Coronary artery (tissue), 2 donors: ENCODE measurements at regions not wholly inside any gene's neighbourhood (a gene's known extent, or its start where the extent isn't known, plus 50 kb on each side); places are given as distances from the start of the nearest gene placed in this dataset.

Experiments used
- DNase-seq: peaks from one replicate; pipeline ENCODE4 v3.0.0-alpha.2; 2017; ENCODE audit warnings: low spot score
- H3K27ac ChIP-seq, 2 donors: fragments of 200-600 bp; sonication (generic); one replicate each; pipeline ENCODE4 v1.5.1; 2016 to 2019
- H3K4me3 ChIP-seq: fragments of 200-600 bp; sonication (generic); 2 replicates; pipeline ENCODE4 v1.5.1; 2016; ENCODE audit warnings: mild to moderate bottlenecking, moderate library complexity
- TF ChIP-seq, protein P1 (sequence below): fragments of 200-600 bp; sonication (generic); IDR thresholded peaks from one replicate; pipeline ENCODE4 v1.5.1; 2019; ENCODE audit warnings: antibody characterized with exemption

DNA sequence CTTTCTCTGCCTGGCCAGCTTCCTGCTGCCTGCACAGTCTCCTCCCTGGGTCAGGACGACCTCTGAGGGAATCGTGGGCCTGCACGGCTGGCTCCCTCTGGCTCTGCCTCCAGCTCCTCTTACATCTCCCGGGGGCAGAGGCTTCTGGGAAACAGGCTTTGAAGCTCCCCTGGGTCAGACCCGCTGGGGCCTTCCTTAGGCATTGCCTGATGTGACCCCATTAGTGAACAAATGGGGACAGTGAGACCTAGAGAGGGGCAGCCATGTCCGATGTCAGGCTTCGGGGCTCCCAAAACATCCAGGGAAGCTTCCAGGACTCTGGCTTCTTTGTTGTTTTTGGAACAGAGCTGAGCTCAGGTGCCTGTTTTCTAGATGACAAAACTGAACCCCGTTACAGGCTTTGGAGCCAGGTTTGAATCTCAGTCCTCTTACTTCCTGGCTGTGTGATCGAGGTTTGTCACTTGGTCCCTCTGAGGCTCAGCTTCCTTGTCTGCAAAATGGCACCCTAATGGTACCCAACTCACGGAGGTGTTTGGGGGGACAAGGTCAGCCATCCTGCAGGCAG lies 94.3 kb downstream of the CEBPB start:
- Histone ChIP-seq H3K27ac (peak overlapping the region; percentile 89), H3K4me3 (no peak overlapping the region)
- TF ChIP-seq, protein P1, sequence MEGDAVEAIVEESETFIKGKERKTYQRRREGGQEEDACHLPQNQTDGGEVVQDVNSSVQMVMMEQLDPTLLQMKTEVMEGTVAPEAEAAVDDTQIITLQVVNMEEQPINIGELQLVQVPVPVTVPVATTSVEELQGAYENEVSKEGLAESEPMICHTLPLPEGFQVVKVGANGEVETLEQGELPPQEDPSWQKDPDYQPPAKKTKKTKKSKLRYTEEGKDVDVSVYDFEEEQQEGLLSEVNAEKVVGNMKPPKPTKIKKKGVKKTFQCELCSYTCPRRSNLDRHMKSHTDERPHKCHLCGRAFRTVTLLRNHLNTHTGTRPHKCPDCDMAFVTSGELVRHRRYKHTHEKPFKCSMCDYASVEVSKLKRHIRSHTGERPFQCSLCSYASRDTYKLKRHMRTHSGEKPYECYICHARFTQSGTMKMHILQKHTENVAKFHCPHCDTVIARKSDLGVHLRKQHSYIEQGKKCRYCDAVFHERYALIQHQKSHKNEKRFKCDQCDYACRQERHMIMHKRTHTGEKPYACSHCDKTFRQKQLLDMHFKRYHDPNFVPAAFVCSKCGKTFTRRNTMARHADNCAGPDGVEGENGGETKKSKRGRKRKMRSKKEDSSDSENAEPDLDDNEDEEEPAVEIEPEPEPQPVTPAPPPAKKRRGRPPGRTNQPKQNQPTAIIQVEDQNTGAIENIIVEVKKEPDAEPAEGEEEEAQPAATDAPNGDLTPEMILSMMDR: no peak
- DNase-seq: no peak

DNA sequence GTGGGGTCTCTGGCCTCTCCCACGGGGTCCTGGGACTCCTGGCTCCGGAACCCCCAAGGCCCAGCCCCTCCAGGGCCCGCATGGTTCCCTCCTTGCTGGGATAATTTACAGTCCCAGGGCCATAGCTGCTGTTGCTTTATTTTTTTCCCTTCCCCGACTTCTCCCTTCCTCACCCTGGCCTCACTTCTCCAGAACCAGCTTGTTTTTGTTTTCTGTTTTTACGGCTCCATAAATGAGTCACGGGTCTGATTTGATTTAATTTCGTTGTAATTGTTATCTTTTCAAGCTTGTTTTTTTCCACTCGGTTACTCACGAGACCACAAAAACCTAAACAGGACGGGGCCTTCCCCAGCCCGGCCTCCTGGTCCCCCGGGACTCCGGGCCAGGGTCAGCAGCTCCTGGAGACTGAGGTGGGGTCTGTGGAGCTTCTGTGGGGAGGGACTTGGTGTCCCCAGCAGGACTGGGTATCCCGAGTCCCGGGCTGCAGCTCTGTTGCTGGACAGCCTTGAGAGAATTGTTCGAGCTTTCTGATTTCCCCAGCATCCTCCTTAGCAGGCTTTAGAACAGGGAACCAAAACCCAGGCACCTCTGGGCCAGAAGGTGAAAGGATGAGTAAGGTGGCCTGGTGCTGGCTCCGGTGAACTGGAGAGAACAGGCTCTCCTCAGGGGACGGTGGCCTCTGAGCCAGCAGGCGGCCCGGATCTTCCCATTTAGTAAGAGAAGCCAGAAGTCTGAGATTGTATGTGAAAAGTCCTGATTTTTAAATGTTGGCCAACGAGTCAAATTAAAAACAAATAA lies 94.9 kb downstream of the CEBPB start:
- DNase-seq: no peak
- H3K27ac ChIP-seq: peak overlapping the region; percentile 89
- H3K4me3 ChIP-seq: peak overlapping the region; percentile 7
- TF ChIP-seq, protein P1: no peak

DNA sequence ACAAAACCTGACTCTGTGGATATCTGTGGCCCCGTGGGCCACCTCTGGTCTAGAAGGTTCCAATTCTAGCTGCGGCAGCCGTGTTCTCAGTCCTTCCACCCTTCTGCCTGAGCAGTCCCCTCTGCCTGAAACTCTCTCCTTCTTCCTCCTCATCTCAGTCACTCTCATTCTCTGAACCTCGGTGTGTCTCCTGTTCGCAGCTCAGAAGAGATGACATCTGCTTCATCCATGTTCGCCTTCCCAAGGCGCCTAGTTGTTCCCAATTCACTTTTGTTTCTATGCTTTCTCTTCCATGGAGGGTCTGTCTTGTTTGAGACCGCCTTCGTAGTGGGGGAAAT lies 95.5 kb downstream of the CEBPB start:
- TF ChIP-seq, protein P1: no peak
- H3K27ac ChIP-seq: peak overlapping the region; percentile 89
- no peak for DNase-seq
- peak overlapping the region; percentile 41 for H3K4me3 ChIP-seq

DNA sequence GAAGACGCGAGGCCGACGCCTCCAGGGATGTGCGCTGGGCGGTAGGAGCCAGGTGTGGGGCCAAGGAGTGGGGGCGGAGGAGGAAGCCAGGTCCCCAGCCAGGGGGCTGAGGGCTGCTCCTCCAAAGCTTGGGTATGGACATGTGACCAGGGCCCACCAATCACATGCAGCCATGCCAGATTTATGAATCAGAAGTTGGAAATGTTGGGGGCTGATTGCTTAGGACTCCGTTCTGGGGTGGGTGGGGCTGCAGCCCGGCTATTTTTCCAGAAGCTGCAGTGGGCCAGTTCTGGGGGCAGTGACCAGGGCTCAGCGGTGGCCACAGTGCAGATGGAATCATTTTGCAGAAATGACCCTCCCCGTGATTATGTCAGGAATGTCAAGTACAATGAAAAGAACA lies 96.0 kb downstream of the CEBPB start:
- H3K4me3 ChIP-seq: peak overlapping the region; percentile 41
- DNase-seq: peak; percentile 89

DNA sequence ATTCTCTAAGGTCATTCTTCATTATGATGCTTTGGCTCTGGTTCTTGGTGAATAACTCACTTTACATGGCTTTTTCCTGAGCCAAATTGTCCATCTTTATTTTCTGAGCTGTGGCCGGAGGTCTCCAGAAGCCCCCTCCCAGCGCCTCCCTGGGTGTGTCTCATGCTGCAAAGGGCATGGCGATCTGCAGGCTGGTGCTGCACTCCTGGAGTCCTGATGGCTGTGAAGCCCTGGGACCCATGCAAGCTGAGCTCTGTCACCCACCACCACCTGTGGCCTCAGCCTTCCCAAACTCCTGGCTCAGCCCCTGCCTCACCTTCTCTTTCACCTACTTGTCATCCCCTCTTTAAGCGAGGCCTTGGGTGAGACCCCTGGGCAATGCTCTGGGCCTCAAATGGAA lies 96.9 kb downstream of the CEBPB start:
- no peak for DNase-seq

More for the DNA sequence above, 96.0 kb downstream of the CEBPB start:
- peak overlapping the region; percentile 89 for H3K27ac ChIP-seq
- TF ChIP-seq, protein P1: no peak

DNA sequence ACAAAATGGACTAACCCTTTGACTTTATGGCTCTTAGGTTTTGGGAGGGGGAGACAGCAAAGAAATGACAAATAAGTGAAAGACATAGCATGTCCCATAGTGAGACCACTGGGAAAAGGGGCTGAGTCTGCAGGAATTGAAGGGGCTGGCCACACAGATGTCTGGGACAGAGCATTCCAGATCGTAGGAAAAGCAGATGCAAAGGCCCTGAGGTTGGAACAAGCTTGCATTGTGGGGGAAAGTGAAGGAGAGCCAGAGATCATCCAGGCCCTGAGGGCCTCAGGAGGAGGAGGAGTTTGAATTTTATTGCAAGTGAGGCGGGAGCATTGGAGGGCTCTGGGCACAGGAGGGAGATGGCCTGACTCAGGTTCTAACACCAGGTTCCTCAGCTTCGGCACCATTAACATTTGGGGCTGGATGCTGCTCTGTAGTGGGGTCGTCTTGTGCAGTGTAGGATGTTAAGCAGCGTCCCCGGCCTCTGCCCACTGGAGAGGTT lies 97.5 kb downstream of the CEBPB start:
- H3K4me3 ChIP-seq: no peak overlapping the region
- TF ChIP-seq, protein P1: no peak
- no peak overlapping the region for H3K27ac ChIP-seq

More for the DNA sequence above, 96.9 kb downstream of the CEBPB start:
- Histone ChIP-seq H3K27ac (no peak overlapping the region), H3K4me3 (no peak overlapping the region)
- TF ChIP-seq, protein P1: no peak

DNA sequence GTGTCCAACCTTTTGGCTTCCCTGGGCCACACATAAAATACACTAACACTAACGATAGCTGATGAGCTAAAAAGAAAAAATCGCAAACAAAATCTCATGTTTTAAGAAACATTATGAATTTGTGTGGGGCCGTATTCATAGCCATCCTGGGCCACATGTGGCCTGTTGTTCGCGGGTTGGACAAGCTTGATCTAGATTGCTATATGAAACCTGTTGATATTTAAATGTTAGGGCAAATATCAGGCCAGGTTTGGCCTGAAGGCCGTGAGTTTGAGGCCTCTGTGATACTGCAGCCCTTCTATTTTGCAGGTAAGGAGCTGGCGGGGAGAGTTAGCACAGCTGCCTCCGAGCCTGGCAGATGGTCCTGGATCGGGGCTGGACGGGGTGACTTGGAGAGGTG lies 99.0 kb downstream of the CEBPB start:
- no peak for DNase-seq
- Histone ChIP-seq H3K27ac (no peak overlapping the region), H3K4me3 (no peak overlapping the region)
- TF ChIP-seq, protein P1: no peak

More for the DNA sequence above, 97.5 kb downstream of the CEBPB start:
- no peak for DNase-seq
